Esophagus squamous epithelium (tissue), 4 donors: ENCODE measurements at regions not wholly inside any gene's neighbourhood (a gene's known extent, or its start where the extent isn't known, plus 50 kb on each side); places are given as distances from the start of the nearest gene placed in this dataset.
"Not testable (repeated sequence)": the region's sequence is repeated elsewhere in the genome, so short reads cannot be mapped to it uniquely, and the experiment has no call there.

Experiments
- POLR2A ChIP-seq, 4 donors: fragments of 450-650 bp; IDR thresholded peaks; one replicate each; pipeline ENCODE4 v1.6.1; 2017; ENCODE audit warnings: antibody characterized with exemption in 4 of 4, mild to moderate bottlenecking in 4 of 4, moderate library complexity in 3 of 4
- TF ChIP-seq, protein P1 (sequence below), 6 experiments: fragments of 450-650 bp in 4 of 6; fragments of 200-600 bp in 2 of 6; sonication (generic) in 2 of 6; IDR thresholded peaks; one replicate each; pipeline ENCODE4 v1.5.1; 2016 to 2019; ENCODE audit warnings: antibody characterized with exemption in 6 of 6, mild to moderate bottlenecking in 4 of 6, moderate library complexity in 4 of 6

DNA sequence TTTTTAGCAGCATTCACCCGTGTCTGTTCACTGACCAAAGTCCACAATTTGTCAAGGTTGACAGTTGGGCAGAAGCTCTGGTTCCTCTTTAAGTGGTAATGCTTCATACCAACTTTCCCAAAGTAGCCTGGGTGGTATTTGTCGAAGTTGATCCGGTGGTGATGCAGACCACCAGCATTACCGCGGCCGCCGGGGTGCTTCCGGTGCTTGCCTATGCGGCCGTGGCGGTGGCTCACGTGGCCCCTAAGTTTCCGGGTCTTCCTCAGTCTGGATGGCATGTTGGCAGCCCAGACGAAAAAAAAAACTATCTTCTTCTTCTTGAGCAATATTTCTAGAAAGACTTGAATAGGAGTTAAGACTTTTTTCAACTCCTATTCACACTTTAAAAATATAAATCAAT is 151.4 kb upstream of the RGS17 start:
- TF ChIP-seq, protein P1, sequence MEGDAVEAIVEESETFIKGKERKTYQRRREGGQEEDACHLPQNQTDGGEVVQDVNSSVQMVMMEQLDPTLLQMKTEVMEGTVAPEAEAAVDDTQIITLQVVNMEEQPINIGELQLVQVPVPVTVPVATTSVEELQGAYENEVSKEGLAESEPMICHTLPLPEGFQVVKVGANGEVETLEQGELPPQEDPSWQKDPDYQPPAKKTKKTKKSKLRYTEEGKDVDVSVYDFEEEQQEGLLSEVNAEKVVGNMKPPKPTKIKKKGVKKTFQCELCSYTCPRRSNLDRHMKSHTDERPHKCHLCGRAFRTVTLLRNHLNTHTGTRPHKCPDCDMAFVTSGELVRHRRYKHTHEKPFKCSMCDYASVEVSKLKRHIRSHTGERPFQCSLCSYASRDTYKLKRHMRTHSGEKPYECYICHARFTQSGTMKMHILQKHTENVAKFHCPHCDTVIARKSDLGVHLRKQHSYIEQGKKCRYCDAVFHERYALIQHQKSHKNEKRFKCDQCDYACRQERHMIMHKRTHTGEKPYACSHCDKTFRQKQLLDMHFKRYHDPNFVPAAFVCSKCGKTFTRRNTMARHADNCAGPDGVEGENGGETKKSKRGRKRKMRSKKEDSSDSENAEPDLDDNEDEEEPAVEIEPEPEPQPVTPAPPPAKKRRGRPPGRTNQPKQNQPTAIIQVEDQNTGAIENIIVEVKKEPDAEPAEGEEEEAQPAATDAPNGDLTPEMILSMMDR (IDR thresholded peaks at IDR 0.05): not testable (repeated sequence)
- not testable (repeated sequence) for TF ChIP-seq POLR2A (IDR thresholded peaks at IDR 0.05)
